ENCODE measurements at regions not wholly inside any gene's neighbourhood (a gene's known extent, or its start where the extent isn't known, plus 50 kb on each side); places are given as distances from the start of the nearest gene placed in this dataset.

DNA sequence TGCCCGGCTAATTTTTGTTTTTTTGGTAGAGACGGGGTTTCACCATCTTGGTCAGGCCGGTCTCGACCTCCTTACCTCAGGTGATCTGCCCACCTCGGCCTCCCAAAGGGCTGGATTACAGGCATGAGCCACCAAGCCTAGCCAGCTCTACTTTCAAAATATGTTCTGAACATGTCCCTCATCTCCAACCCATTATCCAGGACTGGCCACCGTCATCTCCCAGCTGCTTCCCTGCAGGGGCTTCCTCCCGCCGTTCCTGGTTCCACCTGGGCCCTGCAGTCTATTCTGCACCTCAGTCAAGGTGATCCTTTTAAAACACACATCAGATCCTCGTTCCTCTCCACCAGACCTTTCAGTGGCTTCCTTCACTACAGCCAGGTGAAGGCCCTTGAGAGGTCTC is 80.9 kb upstream of the NKX1-1 start:
- TF ChIP-seq CTCF (IDR thresholded peaks at IDR 0.05; ENCODE audit: borderline replicate concordance, extremely low read depth, low read length, poor library complexity, severe bottlenecking) = no peak
- TF ChIP-seq EZH2 (IDR thresholded peaks at IDR 0.05; ENCODE audit: borderline replicate concordance, low read depth, low read length, severe bottlenecking) = no peak
- no peak for DNase-seq
- H4K20me1 ChIP-seq (ENCODE audit: insufficient read depth, low read length) = no peaks in the 10 kb centered on the region
- H3K9me3 ChIP-seq (ENCODE audit: insufficient read depth, low read length, severe bottlenecking) = peaks cover 17% of the 10 kb centered on the region
- H3K79me2 ChIP-seq (ENCODE audit: insufficient read depth, low read length) = no peaks in the 10 kb centered on the region
- no peaks in the 10 kb centered on the region for H3K36me3 ChIP-seq (ENCODE audit: insufficient read depth, low read length)
- no peak overlapping the region for H3K4me2 ChIP-seq (ENCODE audit: insufficient read depth, low read length)
- no peak overlapping the region for H3K9ac ChIP-seq (ENCODE audit: low read depth, low read length)
- H3K4me3 ChIP-seq (ENCODE audit: low read depth in 1 of 2, low read length in 2 of 2) = no peak overlapping the region
- no peaks in the 10 kb centered on the region for H3K27me3 ChIP-seq (ENCODE audit: insufficient read depth, low read length, poor library complexity)
- H2AFZ ChIP-seq (ENCODE audit: low read depth, low read length) = no peak overlapping the region
- H3K27ac ChIP-seq (ENCODE audit: low read length) = no peak overlapping the region
- H3K4me1 ChIP-seq (ENCODE audit: insufficient read depth, low read length) = no peaks in the 10 kb centered on the region
- ATAC-seq (ENCODE audit: insufficient read depth, low read depth) = no peak

GRCh38 chr4:1485280-1485679 is 79.0 kb upstream of the NKX1-1 start:
- Histone ChIP-seq H3K79me2 (ENCODE audit: insufficient read depth, low read length) (no peaks in the 10 kb centered on the region), H3K9ac (ENCODE audit: low read depth, low read length) (no peak overlapping the region), H3K27me3 (ENCODE audit: insufficient read depth, low read length, poor library complexity) (no peaks in the 10 kb centered on the region), H3K27ac (ENCODE audit: low read length) (no peak overlapping the region), H4K20me1 (ENCODE audit: insufficient read depth, low read length) (no peaks in the 10 kb centered on the region), H3K4me3 (ENCODE audit: low read depth in 1 of 2, low read length in 2 of 2) (no peak overlapping the region), H2AFZ (ENCODE audit: low read depth, low read length) (no peak overlapping the region), H3K4me1 (ENCODE audit: insufficient read depth, low read length) (no peaks in the 10 kb centered on the region), H3K36me3 (ENCODE audit: insufficient read depth, low read length) (no peaks in the 10 kb centered on the region), H3K9me3 (ENCODE audit: insufficient read depth, low read length, severe bottlenecking) (peaks cover 17% of the 10 kb centered on the region), H3K4me2 (ENCODE audit: insufficient read depth, low read length) (no peak overlapping the region)
- no peak for DNase-seq
- TF ChIP-seq EZH2 (IDR thresholded peaks at IDR 0.05; ENCODE audit: borderline replicate concordance, low read depth, low read length, severe bottlenecking) (no peak), CTCF (IDR thresholded peaks at IDR 0.05; ENCODE audit: borderline replicate concordance, extremely low read depth, low read length, poor library complexity, severe bottlenecking) (no peak)
- no peak for ATAC-seq (ENCODE audit: insufficient read depth, low read depth)

DNA sequence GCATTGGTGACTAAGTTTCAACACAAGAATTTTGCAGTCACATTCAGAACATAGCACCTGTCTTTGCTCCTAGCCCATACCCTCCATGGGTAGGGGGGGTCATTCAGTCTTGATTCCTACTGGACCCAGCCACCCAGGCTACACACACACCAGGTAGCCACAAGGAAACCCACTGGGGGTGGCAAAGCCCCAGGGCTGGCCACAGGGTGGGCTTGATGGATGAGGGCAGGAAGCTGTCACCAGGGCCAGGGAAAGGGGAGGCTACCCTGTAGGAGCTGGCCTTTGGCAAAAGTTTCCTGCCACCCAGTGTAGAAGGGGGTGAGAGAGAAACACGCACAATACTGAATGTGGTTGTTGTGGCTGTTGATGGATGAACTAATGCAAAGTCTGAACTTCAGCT is 74.5 kb upstream of the NKX1-1 start:
- no peaks in the 10 kb centered on the region for H3K27me3 ChIP-seq (ENCODE audit: insufficient read depth, low read length, poor library complexity)
- no peaks in the 10 kb centered on the region for H3K36me3 ChIP-seq (ENCODE audit: insufficient read depth, low read length)
- no peak overlapping the region for H3K4me2 ChIP-seq (ENCODE audit: insufficient read depth, low read length)
- no peaks in the 10 kb centered on the region for H3K4me1 ChIP-seq (ENCODE audit: insufficient read depth, low read length)
- peaks cover 9% of the 10 kb centered on the region for H3K9me3 ChIP-seq (ENCODE audit: insufficient read depth, low read length, severe bottlenecking)
- no peak overlapping the region for H3K27ac ChIP-seq (ENCODE audit: low read length)
- no peak for TF ChIP-seq CTCF (IDR thresholded peaks at IDR 0.05; ENCODE audit: borderline replicate concordance, extremely low read depth, low read length, poor library complexity, severe bottlenecking)
- TF ChIP-seq EZH2 (IDR thresholded peaks at IDR 0.05; ENCODE audit: borderline replicate concordance, low read depth, low read length, severe bottlenecking) = no peak
- H4K20me1 ChIP-seq (ENCODE audit: insufficient read depth, low read length) = no peaks in the 10 kb centered on the region
- H3K9ac ChIP-seq (ENCODE audit: low read depth, low read length) = no peak overlapping the region
- H3K4me3 ChIP-seq (ENCODE audit: low read depth in 1 of 2, low read length in 2 of 2) = no peak overlapping the region
- no peak overlapping the region for H2AFZ ChIP-seq (ENCODE audit: low read depth, low read length)
- DNase-seq (no peak), ATAC-seq (ENCODE audit: insufficient read depth, low read depth) (no peak)
- no peaks in the 10 kb centered on the region for H3K79me2 ChIP-seq (ENCODE audit: insufficient read depth, low read length)

- DNase-seq (no peak), ATAC-seq (ENCODE audit: insufficient read depth, low read depth) (no peak)
- Histone ChIP-seq H3K27me3 (ENCODE audit: insufficient read depth, low read length, poor library complexity) (no peaks in the 10 kb centered on the region), H4K20me1 (ENCODE audit: insufficient read depth, low read length) (no peaks in the 10 kb centered on the region), H3K4me2 (ENCODE audit: insufficient read depth, low read length) (no peak overlapping the region), H3K79me2 (ENCODE audit: insufficient read depth, low read length) (no peaks in the 10 kb centered on the region), H2AFZ (ENCODE audit: low read depth, low read length) (no peak overlapping the region), H3K36me3 (ENCODE audit: insufficient read depth, low read length) (no peaks in the 10 kb centered on the region), H3K4me3 (ENCODE audit: low read depth in 1 of 2, low read length in 2 of 2) (no peak overlapping the region), H3K4me1 (ENCODE audit: insufficient read depth, low read length) (no peaks in the 10 kb centered on the region), H3K9ac (ENCODE audit: low read depth, low read length) (no peak overlapping the region), H3K9me3 (ENCODE audit: insufficient read depth, low read length, severe bottlenecking) (peaks cover 5% of the 10 kb centered on the region), H3K27ac (ENCODE audit: low read length) (no peak overlapping the region)
- TF ChIP-seq EZH2 (IDR thresholded peaks at IDR 0.05; ENCODE audit: borderline replicate concordance, low read depth, low read length, severe bottlenecking) (no peak), CTCF (IDR thresholded peaks at IDR 0.05; ENCODE audit: borderline replicate concordance, extremely low read depth, low read length, poor library complexity, severe bottlenecking) (no peak)
Measured at GRCh38 chr4:1479454-1479853, 73.2 kb upstream of the NKX1-1 start.
